ENCODE measurements at regions not wholly inside any gene's neighbourhood (a gene's known extent, or its start where the extent isn't known, plus 50 kb on each side); places are given as distances from the start of the nearest gene placed in this dataset.
"Not testable (repeated sequence)": the region's sequence is repeated elsewhere in the genome, so short reads cannot be mapped to it uniquely, and the experiment has no call there.

- no TSS peak for BruUV-seq (replicated peaks)
- no peak overlapping the region for H2AFZ ChIP-seq
- H3K9me3 ChIP-seq (ENCODE audit: insufficient read depth, low read depth): no peaks in the 10 kb centered on the region
- no peak overlapping the region for H3K4me2 ChIP-seq
- no peak for DNase-seq
- POLR2A ChIA-PET (ENCODE audit: unreplicated experiment): interaction anchor here (0.6 kb wide), 1 partner anchor 1655 kb away, joined by 4 read pairs; no protein-coding TSS in a partner anchor
- intact Hi-C loops (cut with micrococcal nuclease; ENCODE audit: unreplicated experiment): no loop called here
- no peak overlapping the region for H3K27ac ChIP-seq
- H4K20me1 ChIP-seq (ENCODE audit: insufficient read depth): no peaks in the 10 kb centered on the region
- no peaks in the 10 kb centered on the region for H3K9me2 ChIP-seq (ENCODE audit: insufficient read depth)
- no peaks in the 10 kb centered on the region for H3K36me3 ChIP-seq (ENCODE audit: low read depth)
- peaks cover 39% of the 10 kb centered on the region for H3K27me3 ChIP-seq (ENCODE audit: insufficient read depth, low read depth)
- CTCF ChIA-PET: no interaction called here
- H3K4me1 ChIP-seq (replicated peaks; ENCODE audit: insufficient read depth): no peaks in the 10 kb centered on the region
- no peaks in the 10 kb centered on the region for H3K79me2 ChIP-seq (ENCODE audit: low read depth)
- no peak for TF ChIP-seq CTCF (conservative IDR thresholded peaks at IDR 0.05)
- no peak overlapping the region for H3K4me3 ChIP-seq
- no peaks in the 10 kb centered on the region for H3F3A ChIP-seq (ENCODE audit: insufficient read depth, low read depth)
Observed at GRCh38 chr15:20643829-20644425, 102.3 kb upstream of the GOLGA6L6 start.

- intact Hi-C loops (cut with micrococcal nuclease; ENCODE audit: unreplicated experiment): no loop called here
- no peak overlapping the region for H2AFZ ChIP-seq
- no peak for TF ChIP-seq CTCF (conservative IDR thresholded peaks at IDR 0.05)
- TF ChIP-seq EZH2 (IDR thresholded peaks at IDR 0.05; ENCODE audit: low read depth): no peak
- peaks cover 39% of the 10 kb centered on the region for H3K27me3 ChIP-seq (ENCODE audit: insufficient read depth, low read depth)
- H3K4me2 ChIP-seq: no peak overlapping the region
- no peaks in the 10 kb centered on the region for H3K9me3 ChIP-seq (ENCODE audit: insufficient read depth, low read depth)
- no peaks in the 10 kb centered on the region for H3K4me1 ChIP-seq (replicated peaks; ENCODE audit: insufficient read depth)
- POLR2A ChIA-PET (ENCODE audit: unreplicated experiment): interaction anchor here (0.6 kb wide), 1 partner anchor 1655 kb away, joined by 4 read pairs; no protein-coding TSS in a partner anchor
- H3K9me2 ChIP-seq (ENCODE audit: insufficient read depth): no peaks in the 10 kb centered on the region
- no TSS peak for BruUV-seq (replicated peaks)
- no peak overlapping the region for H3K4me3 ChIP-seq
- no peaks in the 10 kb centered on the region for H3K79me2 ChIP-seq (ENCODE audit: low read depth)
- H3F3A ChIP-seq (ENCODE audit: insufficient read depth, low read depth): no peaks in the 10 kb centered on the region
- no peaks in the 10 kb centered on the region for H3K36me3 ChIP-seq (ENCODE audit: low read depth)
- no peak for DNase-seq
- no peaks in the 10 kb centered on the region for H4K20me1 ChIP-seq (ENCODE audit: insufficient read depth)
- H3K27ac ChIP-seq: no peak overlapping the region
- CTCF ChIA-PET: no interaction called here
Observed at GRCh38 chr15:20643024-20643770, 101.6 kb upstream of the GOLGA6L6 start.

GRCh38 chr15:20642054-20642767, 100.6 kb upstream of the GOLGA6L6 start:
- no peaks in the 10 kb centered on the region for H3K79me2 ChIP-seq (ENCODE audit: low read depth)
- H3K4me2 ChIP-seq: no peak overlapping the region
- CTCF ChIA-PET: no interaction called here
- H3K36me3 ChIP-seq (ENCODE audit: low read depth): no peaks in the 10 kb centered on the region
- no peaks in the 10 kb centered on the region for H4K20me1 ChIP-seq (ENCODE audit: insufficient read depth)
- intact Hi-C loops (cut with micrococcal nuclease; ENCODE audit: unreplicated experiment): no loop called here
- H3K27me3 ChIP-seq (ENCODE audit: insufficient read depth, low read depth): peaks cover 39% of the 10 kb centered on the region
- DNase-seq: no peak
- H3K9me2 ChIP-seq (ENCODE audit: insufficient read depth): no peaks in the 10 kb centered on the region
- BruUV-seq (replicated peaks): no TSS peak
- no peaks in the 10 kb centered on the region for H3K4me1 ChIP-seq (replicated peaks; ENCODE audit: insufficient read depth)
- TF ChIP-seq EZH2 (IDR thresholded peaks at IDR 0.05; ENCODE audit: low read depth): no peak
- TF ChIP-seq CTCF (conservative IDR thresholded peaks at IDR 0.05): no peak
- H3K4me3 ChIP-seq: no peak overlapping the region
- H3F3A ChIP-seq (ENCODE audit: insufficient read depth, low read depth): no peaks in the 10 kb centered on the region
- POLR2A ChIA-PET (ENCODE audit: unreplicated experiment): no interaction called here
- H3K9me3 ChIP-seq (ENCODE audit: insufficient read depth, low read depth): no peaks in the 10 kb centered on the region
- no peak overlapping the region for H2AFZ ChIP-seq
- no peak overlapping the region for H3K27ac ChIP-seq

GRCh38 chr15:20640427-20640826, 98.8 kb upstream of the GOLGA6L6 start:
- intact Hi-C loops (cut with micrococcal nuclease; ENCODE audit: unreplicated experiment); H3F3A ChIP-seq (ENCODE audit: insufficient read depth, low read depth); H3K36me3 ChIP-seq (ENCODE audit: low read depth); H2AFZ ChIP-seq; H4K20me1 ChIP-seq (ENCODE audit: insufficient read depth); H3K4me1 ChIP-seq (replicated peaks; ENCODE audit: insufficient read depth); DNase-seq; CTCF ChIA-PET; H3K4me2 ChIP-seq; H3K9me3 ChIP-seq (ENCODE audit: insufficient read depth, low read depth); BruUV-seq (replicated peaks); H3K4me3 ChIP-seq; POLR2A ChIA-PET (ENCODE audit: unreplicated experiment); H3K9me2 ChIP-seq (ENCODE audit: insufficient read depth); H3K79me2 ChIP-seq (ENCODE audit: low read depth); H3K27ac ChIP-seq: not testable (repeated sequence)
- peaks cover 27% of the 10 kb centered on the region for H3K27me3 ChIP-seq (ENCODE audit: insufficient read depth, low read depth)

GRCh38 chr15:20639224-20639623, 97.6 kb upstream of the GOLGA6L6 start:
- H3K4me1 ChIP-seq (replicated peaks; ENCODE audit: insufficient read depth); H3F3A ChIP-seq (ENCODE audit: insufficient read depth, low read depth); CTCF ChIA-PET; H4K20me1 ChIP-seq (ENCODE audit: insufficient read depth); H3K27ac ChIP-seq; H3K4me3 ChIP-seq; H3K9me3 ChIP-seq (ENCODE audit: insufficient read depth, low read depth); DNase-seq; H3K79me2 ChIP-seq (ENCODE audit: low read depth); H3K4me2 ChIP-seq; BruUV-seq (replicated peaks); H3K9me2 ChIP-seq (ENCODE audit: insufficient read depth); POLR2A ChIA-PET (ENCODE audit: unreplicated experiment); H3K36me3 ChIP-seq (ENCODE audit: low read depth); intact Hi-C loops (cut with micrococcal nuclease; ENCODE audit: unreplicated experiment); H2AFZ ChIP-seq: not testable (repeated sequence)
- peaks cover 21% of the 10 kb centered on the region for H3K27me3 ChIP-seq (ENCODE audit: insufficient read depth, low read depth)

Measured in PC-9 (cell line).